Lower leg skin (tissue), 3 donors: ENCODE measurements at regions not wholly inside any gene's neighbourhood (a gene's known extent, or its start where the extent isn't known, plus 50 kb on each side); places are given as distances from the start of the nearest gene placed in this dataset.

Experiments used
- CTCF ChIP-seq, 3 donors: fragments of 450-650 bp; IDR thresholded peaks; one replicate each; pipeline ENCODE4 v1.5.1; 2016; ENCODE audit warnings: antibody characterized with exemption in 3 of 3, mild to moderate bottlenecking in 3 of 3, moderate library complexity in 2 of 3
- POLR2A ChIP-seq, 2 donors: fragments of 450-650 bp; IDR thresholded peaks; one replicate each; pipeline ENCODE4 v1.6.1; 2016 to 2017; ENCODE audit warnings: antibody characterized with exemption in 2 of 2, mild to moderate bottlenecking in 1 of 2, moderate library complexity in 1 of 2

- TF ChIP-seq CTCF (IDR thresholded peaks at IDR 0.05) (no peak), POLR2A (IDR thresholded peaks at IDR 0.05) (no peak)
Observed at GRCh38 chr18:57267368-57267925, 84.9 kb upstream of the ST8SIA3 start.
